GM12878 (cell line): ENCODE measurements at regions not wholly inside any gene's neighbourhood (a gene's known extent, or its start where the extent isn't known, plus 50 kb on each side); places are given as distances from the start of the nearest gene placed in this dataset.

Source experiments
- ATAC-seq: fragments of 200-7000 bp; cut with Tn5 transposase; 3 replicates; pipeline ENCODE4 v1.9.1; 2020; ENCODE audit warnings: mild to moderate bottlenecking, moderate library complexity
- BruUV-seq: library from RNA; stranded (reverse); fragments of 400-500 nt; replicated peaks from 2 replicates; lab custom pipeline; 2021; lab: Mats Ljungman, UMichigan
- CTCF ChIA-PET: fragments of 300-600 bp; sonication (Branson Sonifier 250); formaldehyde crosslinking; extraction: SDS; loops from one replicate; lab custom pipeline; 2021; ENCODE audit warnings: inconsistent platforms; lab: Yijun Ruan, JAX
- POLR2A ChIA-PET: fragments of 350-600 bp; formaldehyde crosslinking; extraction: SDS; loops from one replicate; lab custom pipeline; 2021; ENCODE audit warnings: inconsistent platforms; lab: Charles Lee
- RAD21 ChIA-PET: fragments of 300-600 bp; sonication (Branson Sonifier 250); formaldehyde crosslinking; loops from one replicate; lab custom pipeline; 2023; ENCODE audit warnings: antibody characterized with exemption; ENCODE audit not compliant: unreplicated experiment; lab: Charles Lee
- SMC1A ChIA-PET: fragments of 300-600 bp; sonication (Branson Sonifier 250); formaldehyde crosslinking; loops from one replicate; lab custom pipeline; 2023; ENCODE audit not compliant: unreplicated experiment, uncharacterized antibody; lab: Charles Lee
- DNase-seq: peaks from one replicate; pipeline ENCODE4 v3.0.0-alpha.2; 2011; ENCODE audit warnings: low read depth, low spot score
- FAIRE-seq: peaks from 3 replicates; lab custom pipeline; 2011; peaks lifted over from hg19 to GRCh38; lab: Jason Lieb, UNC
- H2AFZ ChIP-seq: 2 replicates; pipeline ENCODE4 v1.6.0; 2011; ENCODE audit warnings: low read depth, low read length, control low read depth; ENCODE audit not compliant: control insufficient read depth
- H3K27ac ChIP-seq: 2 replicates; pipeline ENCODE4 v1.5.1; 2011; ENCODE audit warnings: control low read depth; ENCODE audit not compliant: control insufficient read depth, insufficient read depth
- H3K27me3 ChIP-seq, 2 experiments: replicated peaks in 1 of 2; 2 replicates each; pipeline versions ENCODE4 v1.6.0 to v1.6.1; 2011; ENCODE audit warnings: low read length in 1 of 2; ENCODE audit not compliant: control insufficient read depth in 2 of 2, insufficient read depth in 2 of 2
- H3K36me3 ChIP-seq, 2 experiments: 2 replicates each; pipeline ENCODE4 v1.5.1; 2011; ENCODE audit warnings: low read length in 1 of 2; ENCODE audit not compliant: control insufficient read depth in 2 of 2, insufficient read depth in 2 of 2
- H3K4me1 ChIP-seq: 2 replicates; pipeline ENCODE4 v1.6.1; 2011; ENCODE audit warnings: mild to moderate bottlenecking, low read length, moderate library complexity, mixed read lengths; ENCODE audit not compliant: control insufficient read depth, insufficient read depth
- H3K4me2 ChIP-seq: 2 replicates; pipeline ENCODE4 v1.6.0; 2011; ENCODE audit warnings: control low read depth; ENCODE audit not compliant: control insufficient read depth, insufficient read depth
- H3K4me3 ChIP-seq: fragments of 200-600 bp; sonication (generic); 2 replicates; pipeline ENCODE4 v1.5.1; 2016
- H3K79me2 ChIP-seq: 2 replicates; pipeline ENCODE4 v1.6.0; 2011; ENCODE audit warnings: low read length; ENCODE audit not compliant: control insufficient read depth, insufficient read depth
- H3K9ac ChIP-seq: 2 replicates; pipeline ENCODE4 v1.8.0; 2011; ENCODE audit warnings: low read length, control low read depth, mixed read lengths; ENCODE audit not compliant: control insufficient read depth, insufficient read depth
- H3K9me3 ChIP-seq: replicated peaks from 3 replicates; pipeline ENCODE4 v1.5.1; 2011; ENCODE audit warnings: mild to moderate bottlenecking, low read length; ENCODE audit not compliant: control insufficient read depth, insufficient read depth
- H4K20me1 ChIP-seq: 2 replicates; pipeline ENCODE4 v1.6.0; 2011; ENCODE audit not compliant: control insufficient read depth, insufficient read depth
- BCL11A ChIP-seq: IDR thresholded peaks from 2 replicates; pipeline ENCODE4 v1.6.1; 2011; ENCODE audit warnings: low read depth, low read length
- BCLAF1 ChIP-seq: fragments of 450-650 bp; IDR thresholded peaks from 2 replicates; pipeline ENCODE4 v1.6.1; 2017; ENCODE audit warnings: antibody characterized with exemption, mild to moderate bottlenecking, moderate library complexity
- E4F1 ChIP-seq: fragments of 450-650 bp; IDR thresholded peaks from 2 replicates; pipeline ENCODE4 v1.6.1; 2018; ENCODE audit warnings: borderline replicate concordance, mild to moderate bottlenecking; ENCODE audit not compliant: partially characterized antibody
- GATAD2B ChIP-seq: fragments of 450-650 bp; conservative IDR thresholded peaks from 2 replicates; pipeline ENCODE4 v1.6.1; 2017; ENCODE audit warnings: low read depth, mild to moderate bottlenecking, moderate library complexity
- IKZF2 ChIP-seq, 2 experiments: fragments of 450-650 bp; IDR thresholded peaks; 2 replicates each; pipeline ENCODE4 v1.6.1; 2017; ENCODE audit warnings: mild to moderate bottlenecking in 2 of 2, moderate library complexity in 2 of 2
- MEF2A ChIP-seq: IDR thresholded peaks from 2 replicates; pipeline ENCODE4 v1.6.1; 2011; ENCODE audit warnings: low read depth, mild to moderate bottlenecking, low read length, moderate library complexity; ENCODE audit not compliant: insufficient read depth
- MLLT1 ChIP-seq: fragments of 450-650 bp; IDR thresholded peaks from 2 replicates; pipeline ENCODE4 v1.6.1; 2016; ENCODE audit warnings: mild to moderate bottlenecking
- NFYA ChIP-seq: IDR thresholded peaks from 2 replicates; pipeline ENCODE4 v1.6.1; 2011; ENCODE audit warnings: low read depth, mild to moderate bottlenecking, low read length, improper control_type of control experiment, borderline replicate concordance
- PML ChIP-seq: IDR thresholded peaks from 2 replicates; pipeline ENCODE4 v1.6.1; 2012; ENCODE audit warnings: low read length, inconsistent platforms
- RUNX3 ChIP-seq: IDR thresholded peaks from 2 replicates; pipeline ENCODE4 v1.6.1; 2012; ENCODE audit warnings: low read length, inconsistent platforms
- SPI1 ChIP-seq: IDR thresholded peaks from 2 replicates; pipeline ENCODE4 v1.6.1; 2011; ENCODE audit warnings: low read depth, mild to moderate bottlenecking, low read length, moderate library complexity, borderline replicate concordance; ENCODE audit not compliant: insufficient read depth
- TAF1 ChIP-seq: IDR thresholded peaks from 2 replicates; pipeline ENCODE4 v1.6.1; 2011; ENCODE audit warnings: mild to moderate bottlenecking, low read depth, low read length, borderline replicate concordance
- YBX1 ChIP-seq: fragments of 450-650 bp; IDR thresholded peaks from 2 replicates; pipeline ENCODE4 v1.6.1; 2016; ENCODE audit warnings: antibody characterized with exemption
- YY1 ChIP-seq: IDR thresholded peaks from 2 replicates; pipeline ENCODE4 v1.6.1; 2011; ENCODE audit warnings: low read depth, mild to moderate bottlenecking, low read length
- ZBTB33 ChIP-seq: fragments of 450-650 bp; IDR thresholded peaks from 2 replicates; pipeline ENCODE4 v1.6.1; 2017; ENCODE audit warnings: mild to moderate bottlenecking
- ZZZ3 ChIP-seq: IDR thresholded peaks from 2 replicates; pipeline ENCODE4 v1.6.1; 2011; ENCODE audit warnings: low read depth; ENCODE audit not compliant: control insufficient read depth, insufficient read length
- WGBS: methylation state at CpG from one replicate; pipeline ENCODE4 v1.1.6; 2016; ENCODE audit warnings: low lambda C conversion rate; ENCODE audit not compliant: insufficient replicate concordance, insufficient coverage; ENCODE audit errors: missing lambda C conversion rate; 5-methylcytosine and 5-hydroxymethylcytosine counted together
- in situ Hi-C: fragments of 300-500 bp; cut with MboI; formaldehyde crosslinking; loops from 9 replicates; pipeline ENCODE4 v1.14.3; 2018; ENCODE audit warnings: mixed read lengths
- intact Hi-C: fragments of 100-400 bp; cut with micrococcal nuclease; formaldehyde crosslinking; loops from one replicate; pipeline ENCODE4 v1.14.2; 2022; ENCODE audit not compliant: unreplicated experiment

- FAIRE-seq: no peak
- Histone ChIP-seq H3K36me3 (no peaks in the 10 kb centered on the region), H3K4me1 (no peaks in the 10 kb centered on the region), H3K27ac (no peak overlapping the region), H4K20me1 (no peaks in the 10 kb centered on the region), H3K4me2 (no peak overlapping the region), H3K27me3 (no peaks in the 10 kb centered on the region), H3K9me3 (no peaks in the 10 kb centered on the region; the same call in 2 of the 3 replicates), H3K79me2 (no peaks in the 10 kb centered on the region), H3K4me3 (no peak overlapping the region), H2AFZ (no peak overlapping the region), H3K9ac (no peak overlapping the region)
- in situ Hi-C loops: no loop called here
- CTCF ChIA-PET: no interaction called here
- 56% methylated on average over 22 of the region's 32 CpGs for WGBS
- POLR2A ChIA-PET: no interaction called here
- DNase-seq: no peak
- intact Hi-C loops: no loop called here
- BruUV-seq: no TSS peak
- no peak for ATAC-seq
- SMC1A ChIA-PET: no interaction called here
- RAD21 ChIA-PET: no interaction called here
- TF ChIP-seq YY1 (no peak), MEF2A (no peak), IKZF2 (IDR thresholded peaks at IDR 0.05) (no peak), GATAD2B (no peak), ZBTB33 (no peak), BCLAF1 (no peak), MLLT1 (no peak), PML (no peak), TAF1 (no peak), YBX1 (no peak), RUNX3 (no peak), E4F1 (no peak), BCL11A (no peak), NFYA (no peak), ZZZ3 (no peak), SPI1 (no peak)
These were observed 803.9 kb upstream of the PCDH10 start for GRCh38 chr4:132344924-132345828.
